WTC11 (cell line): ENCODE measurements at regions not wholly inside any gene's neighbourhood (a gene's known extent, or its start where the extent isn't known, plus 50 kb on each side); places are given as distances from the start of the nearest gene placed in this dataset.

Experiments
- ATAC-seq: fragments of 200-7000 bp; cut with Tn5 transposase; 2 replicates; pipeline ENCODE4 v1.10.0; 2021; ENCODE audit warnings: mild to moderate bottlenecking, moderate library complexity
- CTCF ChIA-PET: fragments of 300-600 bp; sonication (Branson Sonifier 250); formaldehyde crosslinking; loops from one replicate; lab custom pipeline; 2021; ENCODE audit warnings: antibody characterized with exemption; lab: Charles Lee
- POLR2A ChIA-PET: fragments of 350-600 bp; sonication (Branson Sonifier 250); formaldehyde crosslinking; loops from one replicate; lab custom pipeline; 2021; ENCODE audit warnings: antibody characterized with exemption; lab: Charles Lee
- DNase-seq: peaks from one replicate; pipeline ENCODE4 v3.0.0; 2021; ENCODE audit warnings: low spot score
- H3K27ac Mint-ChIP-seq: 2 replicates; pipeline ENCODE4 v1.8.0; 2021; ENCODE audit warnings: mixed read lengths
- H3K27me3 Mint-ChIP-seq: 2 replicates; pipeline ENCODE4 v1.8.0; 2021; ENCODE audit warnings: low read depth, mild to moderate bottlenecking, moderate library complexity, mixed read lengths
- H3K36me3 Mint-ChIP-seq: 2 replicates; pipeline ENCODE4 v1.8.0; 2021; ENCODE audit warnings: mixed read lengths
- H3K4me1 Mint-ChIP-seq: 2 replicates; pipeline ENCODE4 v1.8.0; 2022; ENCODE audit warnings: mixed read lengths
- H3K4me3 Mint-ChIP-seq: 2 replicates; pipeline ENCODE4 v1.8.0; 2021; ENCODE audit warnings: mild to moderate bottlenecking, moderate library complexity, mixed read lengths
- H3K9me3 Mint-ChIP-seq: 2 replicates; pipeline ENCODE4 v1.8.0; 2021; ENCODE audit warnings: mixed read lengths
- ETV6 ChIP-seq: sonication (generic); formaldehyde crosslinking; IDR thresholded peaks from 2 replicates; pipeline ENCODE4 v1.8.1; 2022; ENCODE audit warnings: mild to moderate bottlenecking, missing genetic modification reagents
- PRRX2 ChIP-seq: fragments of 250-450 bp; sonication (Bioruptor Pico); IDR thresholded peaks from 2 replicates; pipeline ENCODE4 v1.8.0; 2021; ENCODE audit warnings: mild to moderate bottlenecking
- TEAD4 ChIP-seq: sonication (generic); formaldehyde crosslinking; IDR thresholded peaks from 2 replicates; pipeline ENCODE4 v1.8.0; 2022; ENCODE audit warnings: mild to moderate bottlenecking, missing genetic modification reagents
- ZNF232 ChIP-seq: sonication (generic); formaldehyde crosslinking; IDR thresholded peaks from 2 replicates; pipeline ENCODE4 v1.8.0; 2022; ENCODE audit warnings: mild to moderate bottlenecking, missing genetic modification reagents
- TF ChIP-seq, protein P1 (sequence below): sonication (generic); formaldehyde crosslinking; IDR thresholded peaks from 2 replicates; pipeline ENCODE4 v1.8.0; 2023; ENCODE audit warnings: mild to moderate bottlenecking, missing genetic modification reagents
- TF ChIP-seq, protein P2 (sequence below): sonication (generic); formaldehyde crosslinking; IDR thresholded peaks from 2 replicates; pipeline ENCODE4 v1.8.0; 2023; ENCODE audit warnings: missing genetic modification reagents
- TF ChIP-seq, protein P3 (sequence below): fragments of 200-600 bp; IDR thresholded peaks from 2 replicates; pipeline ENCODE4 v1.8.0; 2022; ENCODE audit warnings: antibody characterized with exemption
- TF ChIP-seq, protein P4 (sequence below): sonication (generic); formaldehyde crosslinking; IDR thresholded peaks from 2 replicates; pipeline ENCODE4 v1.8.0; 2023; ENCODE audit warnings: missing genetic modification reagents, mild to moderate bottlenecking, borderline replicate concordance
- TF ChIP-seq, protein P5 (sequence below): fragments of 250-450 bp; sonication (Bioruptor Pico); IDR thresholded peaks from 2 replicates; pipeline ENCODE4 v2.1.2; 2022; ENCODE audit warnings: mild to moderate bottlenecking, moderate library complexity
- TF ChIP-seq, protein P6 (sequence below): sonication (generic); formaldehyde crosslinking; IDR thresholded peaks from 2 replicates; pipeline ENCODE4 v1.8.1; 2022; ENCODE audit warnings: mild to moderate bottlenecking, missing genetic modification reagents, moderate library complexity, borderline replicate concordance
- TF ChIP-seq, protein P7 (sequence below): sonication (generic); formaldehyde crosslinking; IDR thresholded peaks from 2 replicates; pipeline ENCODE4 v1.8.0; 2022; ENCODE audit warnings: missing genetic modification reagents
- TF ChIP-seq, protein P8 (sequence below): sonication (generic); formaldehyde crosslinking; IDR thresholded peaks from 2 replicates; pipeline ENCODE4 v1.8.1; 2022; ENCODE audit warnings: mild to moderate bottlenecking, moderate library complexity, missing genetic modification reagents

DNA sequence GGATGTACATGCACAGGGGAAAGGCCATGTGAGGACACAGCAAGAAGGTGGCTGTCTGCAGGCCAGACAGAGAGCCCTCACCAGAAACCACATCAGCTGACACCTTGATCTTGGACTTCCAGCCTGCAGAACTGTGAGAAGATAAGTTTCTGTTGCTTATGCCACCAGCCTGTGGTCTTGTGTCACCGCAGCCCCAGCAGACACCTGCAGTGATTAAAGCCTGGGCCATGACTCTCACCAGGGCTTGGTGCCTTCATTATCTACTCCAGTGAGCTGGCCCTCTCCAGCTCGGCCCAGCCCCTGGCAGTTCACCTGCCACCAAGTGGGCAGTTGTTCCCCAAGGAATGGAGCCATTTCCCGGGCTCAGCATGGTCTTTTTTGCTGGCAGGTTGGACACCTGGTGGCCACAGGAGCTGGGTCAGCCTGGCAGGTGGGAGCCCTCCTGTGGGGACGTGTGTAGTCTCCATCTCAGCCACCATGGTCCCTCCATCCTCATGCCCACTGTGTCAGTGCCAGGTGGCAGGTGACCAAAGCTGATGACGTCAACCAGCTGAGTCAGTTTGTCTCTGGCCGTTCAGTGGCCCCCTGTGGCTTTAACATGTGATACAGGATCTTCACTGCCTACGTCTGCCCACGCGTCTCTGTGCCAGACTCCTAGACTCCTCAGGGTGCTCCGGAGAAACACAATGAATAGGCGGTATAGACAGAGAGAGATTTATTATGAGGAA lies 99.9 kb upstream of the PPP1R26 start (continued):
- TF ChIP-seq, protein P1, sequence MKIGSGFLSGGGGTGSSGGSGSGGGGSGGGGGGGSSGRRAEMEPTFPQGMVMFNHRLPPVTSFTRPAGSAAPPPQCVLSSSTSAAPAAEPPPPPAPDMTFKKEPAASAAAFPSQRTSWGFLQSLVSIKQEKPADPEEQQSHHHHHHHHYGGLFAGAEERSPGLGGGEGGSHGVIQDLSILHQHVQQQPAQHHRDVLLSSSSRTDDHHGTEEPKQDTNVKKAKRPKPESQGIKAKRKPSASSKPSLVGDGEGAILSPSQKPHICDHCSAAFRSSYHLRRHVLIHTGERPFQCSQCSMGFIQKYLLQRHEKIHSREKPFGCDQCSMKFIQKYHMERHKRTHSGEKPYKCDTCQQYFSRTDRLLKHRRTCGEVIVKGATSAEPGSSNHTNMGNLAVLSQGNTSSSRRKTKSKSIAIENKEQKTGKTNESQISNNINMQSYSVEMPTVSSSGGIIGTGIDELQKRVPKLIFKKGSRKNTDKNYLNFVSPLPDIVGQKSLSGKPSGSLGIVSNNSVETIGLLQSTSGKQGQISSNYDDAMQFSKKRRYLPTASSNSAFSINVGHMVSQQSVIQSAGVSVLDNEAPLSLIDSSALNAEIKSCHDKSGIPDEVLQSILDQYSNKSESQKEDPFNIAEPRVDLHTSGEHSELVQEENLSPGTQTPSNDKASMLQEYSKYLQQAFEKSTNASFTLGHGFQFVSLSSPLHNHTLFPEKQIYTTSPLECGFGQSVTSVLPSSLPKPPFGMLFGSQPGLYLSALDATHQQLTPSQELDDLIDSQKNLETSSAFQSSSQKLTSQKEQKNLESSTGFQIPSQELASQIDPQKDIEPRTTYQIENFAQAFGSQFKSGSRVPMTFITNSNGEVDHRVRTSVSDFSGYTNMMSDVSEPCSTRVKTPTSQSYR (CRISPR knock-in tag) = no peak
- TF ChIP-seq ZNF232 (CRISPR knock-in tag) = no peak
- no peak for TF ChIP-seq ETV6 (CRISPR knock-in tag)
- TF ChIP-seq, protein P2, sequence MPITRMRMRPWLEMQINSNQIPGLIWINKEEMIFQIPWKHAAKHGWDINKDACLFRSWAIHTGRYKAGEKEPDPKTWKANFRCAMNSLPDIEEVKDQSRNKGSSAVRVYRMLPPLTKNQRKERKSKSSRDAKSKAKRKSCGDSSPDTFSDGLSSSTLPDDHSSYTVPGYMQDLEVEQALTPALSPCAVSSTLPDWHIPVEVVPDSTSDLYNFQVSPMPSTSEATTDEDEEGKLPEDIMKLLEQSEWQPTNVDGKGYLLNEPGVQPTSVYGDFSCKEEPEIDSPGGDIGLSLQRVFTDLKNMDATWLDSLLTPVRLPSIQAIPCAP (CRISPR knock-in tag) = no peak

DNA sequence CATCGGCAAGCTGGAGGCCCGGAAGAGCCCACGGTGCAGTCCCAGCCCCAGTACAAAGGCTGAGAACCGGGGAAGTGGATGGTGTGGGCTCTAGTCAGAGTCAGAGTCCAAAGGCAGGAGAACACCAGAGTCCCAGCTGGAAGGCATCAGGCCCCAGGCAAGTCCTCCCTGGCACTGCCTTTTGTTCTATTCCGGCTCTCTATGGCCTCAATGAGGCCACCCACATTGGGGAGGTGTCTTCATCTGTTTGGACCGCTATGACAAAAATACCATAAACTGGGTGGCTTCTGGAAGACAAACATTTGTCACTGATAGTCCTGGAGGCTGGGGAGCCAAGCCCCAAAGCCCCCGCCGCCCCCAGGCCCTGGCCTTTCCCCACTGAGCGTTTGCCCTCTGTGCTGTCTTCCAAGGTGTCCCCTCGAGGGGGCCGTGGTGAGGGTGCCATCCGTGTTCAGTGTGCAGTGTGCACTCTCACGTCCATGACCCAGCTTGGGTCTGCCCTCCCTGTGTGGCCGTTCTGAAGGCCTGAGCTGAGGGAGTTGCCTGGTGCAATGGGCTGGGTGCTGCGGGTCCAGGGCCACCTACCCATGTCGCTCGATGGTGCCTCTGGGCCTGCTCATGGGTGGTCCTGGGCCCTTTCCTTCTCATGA lies 99.1 kb upstream of the PPP1R26 start:
- DNase-seq (no peak), ATAC-seq (no peak)
- Mint-ChIP-seq H3K27me3 (no peaks in the 10 kb centered on the region), H3K4me3 (no peak overlapping the region), H3K4me1 (no peaks in the 10 kb centered on the region), H3K36me3 (no peaks in the 10 kb centered on the region), H3K9me3 (peaks cover 3% of the 10 kb centered on the region; the same call in 1 of the 2 replicates), H3K27ac (no peak overlapping the region)
- ChIA-PET POLR2A (no interaction called here), CTCF (no interaction called here)
- TF ChIP-seq, protein P3, sequence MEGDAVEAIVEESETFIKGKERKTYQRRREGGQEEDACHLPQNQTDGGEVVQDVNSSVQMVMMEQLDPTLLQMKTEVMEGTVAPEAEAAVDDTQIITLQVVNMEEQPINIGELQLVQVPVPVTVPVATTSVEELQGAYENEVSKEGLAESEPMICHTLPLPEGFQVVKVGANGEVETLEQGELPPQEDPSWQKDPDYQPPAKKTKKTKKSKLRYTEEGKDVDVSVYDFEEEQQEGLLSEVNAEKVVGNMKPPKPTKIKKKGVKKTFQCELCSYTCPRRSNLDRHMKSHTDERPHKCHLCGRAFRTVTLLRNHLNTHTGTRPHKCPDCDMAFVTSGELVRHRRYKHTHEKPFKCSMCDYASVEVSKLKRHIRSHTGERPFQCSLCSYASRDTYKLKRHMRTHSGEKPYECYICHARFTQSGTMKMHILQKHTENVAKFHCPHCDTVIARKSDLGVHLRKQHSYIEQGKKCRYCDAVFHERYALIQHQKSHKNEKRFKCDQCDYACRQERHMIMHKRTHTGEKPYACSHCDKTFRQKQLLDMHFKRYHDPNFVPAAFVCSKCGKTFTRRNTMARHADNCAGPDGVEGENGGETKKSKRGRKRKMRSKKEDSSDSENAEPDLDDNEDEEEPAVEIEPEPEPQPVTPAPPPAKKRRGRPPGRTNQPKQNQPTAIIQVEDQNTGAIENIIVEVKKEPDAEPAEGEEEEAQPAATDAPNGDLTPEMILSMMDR = no peak
- TF ChIP-seq, protein P4, sequence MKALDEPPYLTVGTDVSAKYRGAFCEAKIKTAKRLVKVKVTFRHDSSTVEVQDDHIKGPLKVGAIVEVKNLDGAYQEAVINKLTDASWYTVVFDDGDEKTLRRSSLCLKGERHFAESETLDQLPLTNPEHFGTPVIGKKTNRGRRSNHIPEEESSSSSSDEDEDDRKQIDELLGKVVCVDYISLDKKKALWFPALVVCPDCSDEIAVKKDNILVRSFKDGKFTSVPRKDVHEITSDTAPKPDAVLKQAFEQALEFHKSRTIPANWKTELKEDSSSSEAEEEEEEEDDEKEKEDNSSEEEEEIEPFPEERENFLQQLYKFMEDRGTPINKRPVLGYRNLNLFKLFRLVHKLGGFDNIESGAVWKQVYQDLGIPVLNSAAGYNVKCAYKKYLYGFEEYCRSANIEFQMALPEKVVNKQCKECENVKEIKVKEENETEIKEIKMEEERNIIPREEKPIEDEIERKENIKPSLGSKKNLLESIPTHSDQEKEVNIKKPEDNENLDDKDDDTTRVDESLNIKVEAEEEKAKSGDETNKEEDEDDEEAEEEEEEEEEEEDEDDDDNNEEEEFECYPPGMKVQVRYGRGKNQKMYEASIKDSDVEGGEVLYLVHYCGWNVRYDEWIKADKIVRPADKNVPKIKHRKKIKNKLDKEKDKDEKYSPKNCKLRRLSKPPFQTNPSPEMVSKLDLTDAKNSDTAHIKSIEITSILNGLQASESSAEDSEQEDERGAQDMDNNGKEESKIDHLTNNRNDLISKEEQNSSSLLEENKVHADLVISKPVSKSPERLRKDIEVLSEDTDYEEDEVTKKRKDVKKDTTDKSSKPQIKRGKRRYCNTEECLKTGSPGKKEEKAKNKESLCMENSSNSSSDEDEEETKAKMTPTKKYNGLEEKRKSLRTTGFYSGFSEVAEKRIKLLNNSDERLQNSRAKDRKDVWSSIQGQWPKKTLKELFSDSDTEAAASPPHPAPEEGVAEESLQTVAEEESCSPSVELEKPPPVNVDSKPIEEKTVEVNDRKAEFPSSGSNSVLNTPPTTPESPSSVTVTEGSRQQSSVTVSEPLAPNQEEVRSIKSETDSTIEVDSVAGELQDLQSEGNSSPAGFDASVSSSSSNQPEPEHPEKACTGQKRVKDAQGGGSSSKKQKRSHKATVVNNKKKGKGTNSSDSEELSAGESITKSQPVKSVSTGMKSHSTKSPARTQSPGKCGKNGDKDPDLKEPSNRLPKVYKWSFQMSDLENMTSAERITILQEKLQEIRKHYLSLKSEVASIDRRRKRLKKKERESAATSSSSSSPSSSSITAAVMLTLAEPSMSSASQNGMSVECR (CRISPR knock-in tag) = no peak
- TF ChIP-seq, protein P5, sequence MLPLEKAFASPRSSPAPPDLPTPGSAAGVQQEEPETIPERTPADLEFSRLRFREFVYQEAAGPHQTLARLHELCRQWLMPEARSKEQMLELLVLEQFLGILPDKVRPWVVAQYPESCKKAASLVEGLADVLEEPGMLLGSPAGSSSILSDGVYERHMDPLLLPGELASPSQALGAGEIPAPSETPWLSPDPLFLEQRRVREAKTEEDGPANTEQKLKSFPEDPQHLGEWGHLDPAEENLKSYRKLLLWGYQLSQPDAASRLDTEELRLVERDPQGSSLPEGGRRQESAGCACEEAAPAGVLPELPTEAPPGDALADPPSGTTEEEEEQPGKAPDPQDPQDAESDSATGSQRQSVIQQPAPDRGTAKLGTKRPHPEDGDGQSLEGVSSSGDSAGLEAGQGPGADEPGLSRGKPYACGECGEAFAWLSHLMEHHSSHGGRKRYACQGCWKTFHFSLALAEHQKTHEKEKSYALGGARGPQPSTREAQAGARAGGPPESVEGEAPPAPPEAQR (CRISPR knock-in tag) = no peak
- TF ChIP-seq, protein P6, sequence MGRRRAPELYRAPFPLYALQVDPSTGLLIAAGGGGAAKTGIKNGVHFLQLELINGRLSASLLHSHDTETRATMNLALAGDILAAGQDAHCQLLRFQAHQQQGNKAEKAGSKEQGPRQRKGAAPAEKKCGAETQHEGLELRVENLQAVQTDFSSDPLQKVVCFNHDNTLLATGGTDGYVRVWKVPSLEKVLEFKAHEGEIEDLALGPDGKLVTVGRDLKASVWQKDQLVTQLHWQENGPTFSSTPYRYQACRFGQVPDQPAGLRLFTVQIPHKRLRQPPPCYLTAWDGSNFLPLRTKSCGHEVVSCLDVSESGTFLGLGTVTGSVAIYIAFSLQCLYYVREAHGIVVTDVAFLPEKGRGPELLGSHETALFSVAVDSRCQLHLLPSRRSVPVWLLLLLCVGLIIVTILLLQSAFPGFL (CRISPR knock-in tag) = no peak
- TF ChIP-seq, protein P7, sequence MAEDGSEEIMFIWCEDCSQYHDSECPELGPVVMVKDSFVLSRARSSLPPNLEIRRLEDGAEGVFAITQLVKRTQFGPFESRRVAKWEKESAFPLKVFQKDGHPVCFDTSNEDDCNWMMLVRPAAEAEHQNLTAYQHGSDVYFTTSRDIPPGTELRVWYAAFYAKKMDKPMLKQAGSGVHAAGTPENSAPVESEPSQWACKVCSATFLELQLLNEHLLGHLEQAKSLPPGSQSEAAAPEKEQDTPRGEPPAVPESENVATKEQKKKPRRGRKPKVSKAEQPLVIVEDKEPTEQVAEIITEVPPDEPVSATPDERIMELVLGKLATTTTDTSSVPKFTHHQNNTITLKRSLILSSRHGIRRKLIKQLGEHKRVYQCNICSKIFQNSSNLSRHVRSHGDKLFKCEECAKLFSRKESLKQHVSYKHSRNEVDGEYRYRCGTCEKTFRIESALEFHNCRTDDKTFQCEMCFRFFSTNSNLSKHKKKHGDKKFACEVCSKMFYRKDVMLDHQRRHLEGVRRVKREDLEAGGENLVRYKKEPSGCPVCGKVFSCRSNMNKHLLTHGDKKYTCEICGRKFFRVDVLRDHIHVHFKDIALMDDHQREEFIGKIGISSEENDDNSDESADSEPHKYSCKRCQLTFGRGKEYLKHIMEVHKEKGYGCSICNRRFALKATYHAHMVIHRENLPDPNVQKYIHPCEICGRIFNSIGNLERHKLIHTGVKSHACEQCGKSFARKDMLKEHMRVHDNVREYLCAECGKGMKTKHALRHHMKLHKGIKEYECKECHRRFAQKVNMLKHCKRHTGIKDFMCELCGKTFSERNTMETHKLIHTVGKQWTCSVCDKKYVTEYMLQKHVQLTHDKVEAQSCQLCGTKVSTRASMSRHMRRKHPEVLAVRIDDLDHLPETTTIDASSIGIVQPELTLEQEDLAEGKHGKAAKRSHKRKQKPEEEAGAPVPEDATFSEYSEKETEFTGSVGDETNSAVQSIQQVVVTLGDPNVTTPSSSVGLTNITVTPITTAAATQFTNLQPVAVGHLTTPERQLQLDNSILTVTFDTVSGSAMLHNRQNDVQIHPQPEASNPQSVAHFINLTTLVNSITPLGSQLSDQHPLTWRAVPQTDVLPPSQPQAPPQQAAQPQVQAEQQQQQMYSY = no peak
- TF ChIP-seq, protein P8, sequence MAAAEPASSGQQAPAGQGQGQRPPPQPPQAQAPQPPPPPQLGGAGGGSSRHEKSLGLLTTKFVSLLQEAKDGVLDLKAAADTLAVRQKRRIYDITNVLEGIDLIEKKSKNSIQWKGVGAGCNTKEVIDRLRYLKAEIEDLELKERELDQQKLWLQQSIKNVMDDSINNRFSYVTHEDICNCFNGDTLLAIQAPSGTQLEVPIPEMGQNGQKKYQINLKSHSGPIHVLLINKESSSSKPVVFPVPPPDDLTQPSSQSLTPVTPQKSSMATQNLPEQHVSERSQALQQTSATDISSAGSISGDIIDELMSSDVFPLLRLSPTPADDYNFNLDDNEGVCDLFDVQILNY (CRISPR knock-in tag) = no peak
- TF ChIP-seq TEAD4 (CRISPR knock-in tag) (no peak), PRRX2 (no peak)
